ENCODE measurements at regions not wholly inside any gene's neighbourhood (a gene's known extent, or its start where the extent isn't known, plus 50 kb on each side); places are given as distances from the start of the nearest gene placed in this dataset.

DNA sequence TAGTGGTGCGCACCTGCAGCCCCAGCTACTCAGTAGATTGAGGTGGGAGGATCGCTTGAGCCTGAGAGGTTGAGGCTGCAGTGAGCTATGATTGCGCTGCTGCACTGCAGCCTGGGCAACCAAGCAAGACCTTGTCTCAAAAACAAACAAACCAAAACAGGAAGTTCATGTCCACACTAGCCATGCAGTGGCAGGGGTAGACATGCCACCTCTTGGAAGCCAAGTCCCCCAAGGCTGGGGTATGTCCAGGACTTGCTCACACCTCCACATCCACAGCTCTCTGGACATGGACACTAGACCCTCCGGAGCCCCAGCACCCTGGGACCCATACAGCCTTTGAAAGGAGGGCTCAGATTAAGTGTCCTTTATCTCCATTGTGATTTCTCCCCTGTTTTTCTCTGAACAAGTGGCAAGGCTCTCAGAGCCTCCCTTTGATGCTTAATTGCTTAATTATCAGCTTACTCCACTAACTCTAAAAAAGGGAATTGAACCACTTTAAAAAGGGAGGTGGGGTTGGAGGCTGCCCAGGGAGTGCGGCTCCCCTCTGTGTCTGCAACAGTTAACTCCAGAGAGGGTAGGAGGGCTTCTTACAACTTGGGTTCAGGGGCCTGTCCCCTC, 424.6 kb upstream of the C16orf82 start:
- TF ChIP-seq, protein P1, sequence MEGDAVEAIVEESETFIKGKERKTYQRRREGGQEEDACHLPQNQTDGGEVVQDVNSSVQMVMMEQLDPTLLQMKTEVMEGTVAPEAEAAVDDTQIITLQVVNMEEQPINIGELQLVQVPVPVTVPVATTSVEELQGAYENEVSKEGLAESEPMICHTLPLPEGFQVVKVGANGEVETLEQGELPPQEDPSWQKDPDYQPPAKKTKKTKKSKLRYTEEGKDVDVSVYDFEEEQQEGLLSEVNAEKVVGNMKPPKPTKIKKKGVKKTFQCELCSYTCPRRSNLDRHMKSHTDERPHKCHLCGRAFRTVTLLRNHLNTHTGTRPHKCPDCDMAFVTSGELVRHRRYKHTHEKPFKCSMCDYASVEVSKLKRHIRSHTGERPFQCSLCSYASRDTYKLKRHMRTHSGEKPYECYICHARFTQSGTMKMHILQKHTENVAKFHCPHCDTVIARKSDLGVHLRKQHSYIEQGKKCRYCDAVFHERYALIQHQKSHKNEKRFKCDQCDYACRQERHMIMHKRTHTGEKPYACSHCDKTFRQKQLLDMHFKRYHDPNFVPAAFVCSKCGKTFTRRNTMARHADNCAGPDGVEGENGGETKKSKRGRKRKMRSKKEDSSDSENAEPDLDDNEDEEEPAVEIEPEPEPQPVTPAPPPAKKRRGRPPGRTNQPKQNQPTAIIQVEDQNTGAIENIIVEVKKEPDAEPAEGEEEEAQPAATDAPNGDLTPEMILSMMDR (IDR thresholded peaks at IDR 0.05; ENCODE audit: low read depth, low read length) = no peak
- TF ChIP-seq EZH2phosphoT487 (IDR thresholded peaks at IDR 0.05; ENCODE audit: low read depth) = no peak

Measured in OCI-LY3 (cell line).